ENCODE measurements at regions not wholly inside any gene's neighbourhood (a gene's known extent, or its start where the extent isn't known, plus 50 kb on each side); places are given as distances from the start of the nearest gene placed in this dataset.

DNA sequence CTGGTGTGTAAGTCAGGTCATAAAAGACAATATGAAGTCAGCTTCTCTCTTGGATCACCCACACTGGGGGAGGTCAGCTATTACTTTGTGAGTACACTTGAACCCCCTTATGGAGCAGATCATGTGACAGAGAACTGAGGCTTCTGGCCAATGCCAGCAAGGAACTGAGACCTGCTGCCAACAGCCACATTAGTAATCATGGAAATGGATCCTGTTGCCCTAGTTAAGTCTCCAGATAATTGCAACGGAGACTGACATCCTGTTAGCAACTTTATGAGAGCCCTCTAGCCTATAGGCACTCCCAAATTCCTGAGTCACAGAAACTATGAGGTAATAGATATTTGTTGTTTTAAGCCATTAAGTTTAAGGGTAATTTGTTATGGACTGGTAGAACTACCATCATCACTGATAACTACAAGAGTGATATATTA, 110.4 kb upstream of the GMNC start:
- no peaks in the 10 kb centered on the region for H3K4me1 ChIP-seq (ENCODE audit: control insufficient read depth in 2 of 2, insufficient read depth in 2 of 2, low read length in 2 of 2)
- no peaks in the 10 kb centered on the region for H3K36me3 ChIP-seq (replicated peaks in 1 of 2; ENCODE audit: control extremely low read depth in 1 of 2, control insufficient read depth in 1 of 2, extremely low read depth in 1 of 2, insufficient read depth in 2 of 2, low read length in 1 of 2)
- Mint-ChIP-seq H3K27me3 (no peaks in the 10 kb centered on the region), H3K27ac (no peak overlapping the region), H3K4me1 (no peaks in the 10 kb centered on the region), H3K9me3 (ENCODE audit: insufficient read depth) (no peaks in the 10 kb centered on the region), H3K4me3 (no peak overlapping the region)
- ATAC-seq (ENCODE audit: low read depth): no peak
- H4K20me1 ChIP-seq (ENCODE audit: control insufficient read depth, insufficient read depth, low read length, poor library complexity, severe bottlenecking): no peaks in the 10 kb centered on the region
- ChIA-PET CTCF (no interaction called here), POLR2A (no interaction called here)
- no peak for DNase-seq
- H3K4me3 ChIP-seq (ENCODE audit: control extremely low read depth in 1 of 5, extremely low read depth in 1 of 5, insufficient read depth in 1 of 5, low read depth in 2 of 5, low read length in 4 of 5): no peak overlapping the region
- H3K27ac ChIP-seq (ENCODE audit: low read length in 2 of 2): no peak overlapping the region
- H3K4me2 ChIP-seq (replicated peaks; ENCODE audit: low read depth, low read length, poor library complexity, severe bottlenecking): no peak overlapping the region
- H3K9ac ChIP-seq (ENCODE audit: low read length): no peak overlapping the region
- no peaks in the 10 kb centered on the region for H3K9me3 ChIP-seq (ENCODE audit: control extremely low read depth in 1 of 3, control insufficient read depth in 2 of 3, insufficient read depth in 1 of 3, low read length in 2 of 3)
- H2AFZ ChIP-seq (ENCODE audit: insufficient read depth, low read depth, low read length, poor library complexity, severe bottlenecking): no peak overlapping the region
- TF ChIP-seq EZH2 (IDR thresholded peaks at IDR 0.05; ENCODE audit: borderline replicate concordance, insufficient read depth, low read depth, low read length, poor library complexity, severe bottlenecking): no peak
- TF ChIP-seq, protein P1, sequence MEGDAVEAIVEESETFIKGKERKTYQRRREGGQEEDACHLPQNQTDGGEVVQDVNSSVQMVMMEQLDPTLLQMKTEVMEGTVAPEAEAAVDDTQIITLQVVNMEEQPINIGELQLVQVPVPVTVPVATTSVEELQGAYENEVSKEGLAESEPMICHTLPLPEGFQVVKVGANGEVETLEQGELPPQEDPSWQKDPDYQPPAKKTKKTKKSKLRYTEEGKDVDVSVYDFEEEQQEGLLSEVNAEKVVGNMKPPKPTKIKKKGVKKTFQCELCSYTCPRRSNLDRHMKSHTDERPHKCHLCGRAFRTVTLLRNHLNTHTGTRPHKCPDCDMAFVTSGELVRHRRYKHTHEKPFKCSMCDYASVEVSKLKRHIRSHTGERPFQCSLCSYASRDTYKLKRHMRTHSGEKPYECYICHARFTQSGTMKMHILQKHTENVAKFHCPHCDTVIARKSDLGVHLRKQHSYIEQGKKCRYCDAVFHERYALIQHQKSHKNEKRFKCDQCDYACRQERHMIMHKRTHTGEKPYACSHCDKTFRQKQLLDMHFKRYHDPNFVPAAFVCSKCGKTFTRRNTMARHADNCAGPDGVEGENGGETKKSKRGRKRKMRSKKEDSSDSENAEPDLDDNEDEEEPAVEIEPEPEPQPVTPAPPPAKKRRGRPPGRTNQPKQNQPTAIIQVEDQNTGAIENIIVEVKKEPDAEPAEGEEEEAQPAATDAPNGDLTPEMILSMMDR (IDR thresholded peaks at IDR 0.05): no peak
- no peaks in the 10 kb centered on the region for H3K27me3 ChIP-seq (replicated peaks in 1 of 4; ENCODE audit: control extremely low read depth in 1 of 4, control insufficient read depth in 3 of 4, insufficient read depth in 4 of 4, low read length in 3 of 4)
- WGBS (ENCODE audit: insufficient coverage): 100% methylated on average over 1 of the region's 1 CpG
- intact Hi-C loops (cut with micrococcal nuclease): no loop called here
- H3K79me2 ChIP-seq (ENCODE audit: control insufficient read depth, insufficient read depth, low read length): no peaks in the 10 kb centered on the region

DNA sequence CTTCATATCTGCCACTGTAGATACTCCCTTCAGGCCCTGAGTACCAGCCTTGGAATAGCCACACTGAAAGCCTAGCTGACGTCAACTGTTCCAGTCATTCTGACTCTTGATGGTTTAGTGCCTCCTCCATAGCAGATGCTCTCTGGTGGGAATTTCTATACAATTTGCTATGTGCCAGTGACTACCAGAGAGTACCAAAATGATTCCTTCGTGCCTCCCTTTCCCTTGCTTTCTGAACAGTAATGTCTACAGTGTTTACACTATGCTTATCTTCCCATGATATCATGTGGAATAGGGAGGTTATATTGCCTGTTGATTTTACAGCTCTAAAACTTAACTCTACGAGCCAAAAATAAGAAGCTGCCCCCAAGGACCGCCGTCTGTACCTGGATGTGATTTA, 109.7 kb upstream of the GMNC start:
- DNase-seq (no peak), ATAC-seq (ENCODE audit: low read depth) (no peak)
- H3K9me3 ChIP-seq (ENCODE audit: control extremely low read depth in 1 of 3, control insufficient read depth in 2 of 3, insufficient read depth in 1 of 3, low read length in 2 of 3): no peaks in the 10 kb centered on the region
- TF ChIP-seq, protein P1 (IDR thresholded peaks at IDR 0.05): no peak
- TF ChIP-seq EZH2 (IDR thresholded peaks at IDR 0.05; ENCODE audit: borderline replicate concordance, insufficient read depth, low read depth, low read length, poor library complexity, severe bottlenecking): no peak
- Mint-ChIP-seq H3K4me1 (no peaks in the 10 kb centered on the region), H3K27ac (no peak overlapping the region), H3K9me3 (ENCODE audit: insufficient read depth) (no peaks in the 10 kb centered on the region), H3K4me3 (no peak overlapping the region), H3K27me3 (no peaks in the 10 kb centered on the region)
- no peak overlapping the region for H3K9ac ChIP-seq (ENCODE audit: low read length)
- no peak overlapping the region for H3K4me3 ChIP-seq (ENCODE audit: control extremely low read depth in 1 of 5, extremely low read depth in 1 of 5, insufficient read depth in 1 of 5, low read depth in 2 of 5, low read length in 4 of 5)
- ChIA-PET CTCF (no interaction called here), POLR2A (no interaction called here)
- WGBS (ENCODE audit: insufficient coverage): no CpG with 5 or more reads among the region's 5 CpGs
- H4K20me1 ChIP-seq (ENCODE audit: control insufficient read depth, insufficient read depth, low read length, poor library complexity, severe bottlenecking): no peaks in the 10 kb centered on the region
- H3K27ac ChIP-seq (ENCODE audit: low read length in 2 of 2): no peak overlapping the region
- H3K27me3 ChIP-seq (replicated peaks in 1 of 4; ENCODE audit: control extremely low read depth in 1 of 4, control insufficient read depth in 3 of 4, insufficient read depth in 4 of 4, low read length in 3 of 4): no peaks in the 10 kb centered on the region
- intact Hi-C loops (cut with micrococcal nuclease): no loop called here
- H3K4me1 ChIP-seq (ENCODE audit: control insufficient read depth in 2 of 2, insufficient read depth in 2 of 2, low read length in 2 of 2): no peaks in the 10 kb centered on the region
- no peaks in the 10 kb centered on the region for H3K36me3 ChIP-seq (replicated peaks in 1 of 2; ENCODE audit: control extremely low read depth in 1 of 2, control insufficient read depth in 1 of 2, extremely low read depth in 1 of 2, insufficient read depth in 2 of 2, low read length in 1 of 2)
- no peak overlapping the region for H3K4me2 ChIP-seq (replicated peaks; ENCODE audit: low read depth, low read length, poor library complexity, severe bottlenecking)
- no peaks in the 10 kb centered on the region for H3K79me2 ChIP-seq (ENCODE audit: control insufficient read depth, insufficient read depth, low read length)
- H2AFZ ChIP-seq (ENCODE audit: insufficient read depth, low read depth, low read length, poor library complexity, severe bottlenecking): no peak overlapping the region

Measured in B cell (primary cell).